HEK293 (cell line): ENCODE measurements at regions not wholly inside any gene's neighbourhood (a gene's known extent, or its start where the extent isn't known, plus 50 kb on each side); places are given as distances from the start of the nearest gene placed in this dataset.
A peak's percentile ranks its signal among the peaks of the same experiment; 100 is the strongest.

Experiments used
- CTCF ChIA-PET: fragments of 350-600 bp; formaldehyde crosslinking; extraction: SDS; loops from one replicate; lab custom pipeline; 2021; ENCODE audit warnings: antibody characterized with exemption; lab: Yijun Ruan, JAX
- POLR2A ChIA-PET: fragments of 300-600 bp; formaldehyde crosslinking; extraction: SDS; loops from one replicate; lab custom pipeline; 2020; ENCODE audit warnings: antibody characterized with exemption, inconsistent platforms; lab: Yijun Ruan, JAX
- H3K27ac ChIP-seq: fragments of 200-500 bp; sonication (Bioruptor generic); 2 replicates; pipeline ENCODE4 v1.5.1; 2014; ENCODE audit warnings: low read depth, low read length, control low read depth, inconsistent platforms; ENCODE audit errors: extremely low read depth
- H3K36me3 ChIP-seq, 2 experiments: fragments of 200-500 bp in 1 of 2; sonication (Bioruptor generic) in 1 of 2; 1 replicate in 1 of 2; 2 replicates in 1 of 2; pipeline ENCODE4 v1.5.1; 2014 to 2017; ENCODE audit warnings: inconsistent platforms in 2 of 2, low read length in 2 of 2; ENCODE audit not compliant: control insufficient read depth in 2 of 2, insufficient read depth in 1 of 2
- H3K4me1 ChIP-seq: fragments of 200-500 bp; sonication (Bioruptor generic); 2 replicates; pipeline ENCODE4 v1.5.1; 2014; ENCODE audit warnings: mild to moderate bottlenecking, low read length, inconsistent platforms; ENCODE audit not compliant: control insufficient read depth, insufficient read depth
- H3K4me3 ChIP-seq: 2 replicates; pipeline ENCODE4 v1.5.1; 2011; ENCODE audit warnings: low read depth, mild to moderate bottlenecking, control low read depth, low read length, moderate library complexity
- H3K9me3 ChIP-seq: fragments of 200-500 bp; sonication (Bioruptor generic); 2 replicates; pipeline ENCODE4 v1.5.1; 2014; ENCODE audit warnings: low read depth, low read length, inconsistent platforms; ENCODE audit not compliant: control insufficient read depth, insufficient read depth
- PRDM10 ChIP-seq: fragments of 450-650 bp; formaldehyde crosslinking; IDR thresholded peaks from 2 replicates; pipeline ENCODE4 v1.5.1; 2016; ENCODE audit warnings: missing biosample characterization, missing genetic modification characterization
- SP3 ChIP-seq: fragments of 450-650 bp; formaldehyde crosslinking; IDR thresholded peaks from 2 replicates; pipeline ENCODE4 v1.5.1; 2016; ENCODE audit warnings: missing biosample characterization, missing genetic modification characterization
- WT1 ChIP-seq: fragments of 450-650 bp; formaldehyde crosslinking; IDR thresholded peaks from 2 replicates; pipeline ENCODE4 v1.5.1; 2016; ENCODE audit warnings: missing biosample characterization, missing genetic modification characterization
- ZBTB20 ChIP-seq: fragments of 450-650 bp; formaldehyde crosslinking; IDR thresholded peaks from 2 replicates; pipeline ENCODE4 v1.5.1; 2016; ENCODE audit warnings: missing biosample characterization, missing genetic modification characterization
- ZBTB7A ChIP-seq: fragments of 450-650 bp; formaldehyde crosslinking; IDR thresholded peaks from 2 replicates; pipeline ENCODE4 v1.5.1; 2016; ENCODE audit warnings: low read depth, missing biosample characterization, missing genetic modification characterization
- ZFP41 ChIP-seq: fragments of 450-650 bp; formaldehyde crosslinking; IDR thresholded peaks from 2 replicates; pipeline ENCODE4 v1.5.1; 2016; ENCODE audit warnings: missing biosample characterization, missing genetic modification characterization, borderline replicate concordance
- ZNF10 ChIP-seq: fragments of 450-650 bp; formaldehyde crosslinking; IDR thresholded peaks from 2 replicates; pipeline ENCODE4 v1.5.1; 2017; ENCODE audit warnings: missing biosample characterization, missing genetic modification characterization
- ZNF24 ChIP-seq: fragments of 450-650 bp; formaldehyde crosslinking; IDR thresholded peaks from 2 replicates; pipeline ENCODE4 v1.5.1; 2016; ENCODE audit warnings: missing biosample characterization, missing genetic modification characterization
- ZNF292 ChIP-seq: fragments of 450-650 bp; formaldehyde crosslinking; IDR thresholded peaks from 2 replicates; pipeline ENCODE4 v1.5.1; 2016; ENCODE audit warnings: low read depth, missing biosample characterization, missing genetic modification characterization, borderline replicate concordance
- ZNF324 ChIP-seq: fragments of 450-650 bp; formaldehyde crosslinking; IDR thresholded peaks from 2 replicates; pipeline ENCODE4 v1.5.1; 2016; ENCODE audit warnings: missing biosample characterization, missing genetic modification characterization
- ZNF426 ChIP-seq: fragments of 450-650 bp; formaldehyde crosslinking; IDR thresholded peaks from 2 replicates; pipeline ENCODE4 v1.5.1; 2017; ENCODE audit warnings: missing biosample characterization, missing genetic modification characterization, mild to moderate bottlenecking, inconsistent platforms, moderate library complexity
- ZNF529 ChIP-seq: fragments of 450-650 bp; formaldehyde crosslinking; IDR thresholded peaks from 2 replicates; pipeline ENCODE4 v1.5.1; 2017; ENCODE audit warnings: missing genetic modification characterization, missing biosample characterization; ENCODE audit not compliant: insufficient replicate concordance
- ZNF530 ChIP-seq: fragments of 450-650 bp; formaldehyde crosslinking; IDR thresholded peaks from 2 replicates; pipeline ENCODE4 v1.5.1; 2016; ENCODE audit warnings: low read depth, missing biosample characterization, missing genetic modification characterization
- ZNF560 ChIP-seq: fragments of 450-650 bp; formaldehyde crosslinking; IDR thresholded peaks from 2 replicates; pipeline ENCODE4 v1.5.1; 2017; ENCODE audit warnings: missing biosample characterization, missing genetic modification characterization, borderline replicate concordance
- ZNF585B ChIP-seq: fragments of 450-650 bp; formaldehyde crosslinking; IDR thresholded peaks from 2 replicates; pipeline ENCODE4 v1.5.1; 2016; ENCODE audit warnings: missing biosample characterization, missing genetic modification characterization
- ZNF654 ChIP-seq: fragments of 450-650 bp; formaldehyde crosslinking; IDR thresholded peaks from 2 replicates; pipeline ENCODE4 v1.5.1; 2016; ENCODE audit warnings: low read depth, missing biosample characterization, missing genetic modification characterization
- ZNF658 ChIP-seq: fragments of 450-650 bp; formaldehyde crosslinking; IDR thresholded peaks from 2 replicates; pipeline ENCODE4; 2016; ENCODE audit warnings: missing biosample characterization, missing genetic modification characterization
- ZSCAN23 ChIP-seq: fragments of 450-650 bp; formaldehyde crosslinking; IDR thresholded peaks from 2 replicates; pipeline ENCODE4 v1.5.1; 2016; ENCODE audit warnings: missing biosample characterization, missing genetic modification characterization
- TF ChIP-seq, protein P1 (sequence below): fragments of 450-650 bp; formaldehyde crosslinking; IDR thresholded peaks from 2 replicates; pipeline ENCODE4 v1.5.1; 2016; ENCODE audit warnings: missing biosample characterization, missing genetic modification characterization

DNA sequence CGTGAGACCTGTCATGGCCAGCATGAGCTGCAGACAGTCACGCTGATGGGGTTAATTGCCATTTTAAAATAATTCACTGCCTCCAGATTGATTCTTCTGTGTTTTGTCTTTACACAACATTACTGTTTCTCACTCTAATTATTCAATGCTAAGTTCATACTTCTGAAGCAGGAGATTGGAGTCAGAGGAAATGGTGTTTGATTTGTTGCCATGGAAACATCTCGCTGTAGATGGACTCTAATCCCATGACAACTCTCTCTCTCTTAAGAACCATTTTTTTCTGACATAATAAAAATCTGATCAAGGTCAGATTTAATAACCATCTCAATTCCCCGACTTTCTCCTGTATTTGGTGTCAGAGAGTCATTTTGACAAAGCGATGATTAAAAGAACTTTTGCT, 209.0 kb downstream of the IDS start:
- POLR2A ChIA-PET: no interaction called here
- no peaks in the 10 kb centered on the region for H3K9me3 ChIP-seq
- no peak overlapping the region for H3K27ac ChIP-seq
- H3K4me1 ChIP-seq: no peaks in the 10 kb centered on the region
- no peaks in the 10 kb centered on the region for H3K36me3 ChIP-seq
- no peak overlapping the region for H3K4me3 ChIP-seq
- CTCF ChIA-PET: interaction anchor here (0.6 to 3.5 kb wide), 2 partner anchors 9 to 276 kb away, joined by 6 to 12 read pairs; no protein-coding TSS in a partner anchor
- TF ChIP-seq ZNF585B (tag by site-specific recombination) (no peak), ZFP41 (tag by site-specific recombination) (no peak), ZNF324 (tag by site-specific recombination) (no peak), ZNF10 (no peak), ZNF529 (tag by site-specific recombination) (no peak), ZNF560 (no peak), ZNF658 (tag by site-specific recombination) (no peak), ZNF24 (tag by site-specific recombination) (no peak), ZBTB20 (tag by site-specific recombination) (no peak), ZNF426 (no peak), SP3 (tag by site-specific recombination) (no peak), WT1 (tag by site-specific recombination) (no peak), ZNF530 (no peak), ZNF292 (tag by site-specific recombination) (no peak)

GRCh38 chrX:149286940-149287349, 218.2 kb downstream of the IDS start:
- POLR2A ChIA-PET: interaction anchor here (0.5 kb wide), 1 partner anchor 586 kb away, joined by 3 read pairs; no protein-coding TSS in a partner anchor
- H3K9me3 ChIP-seq: no peaks in the 10 kb centered on the region
- no peak for TF ChIP-seq ZBTB7A
- peak; percentile 92 for TF ChIP-seq ZNF654 (tag by site-specific recombination)
- TF ChIP-seq, protein P1, sequence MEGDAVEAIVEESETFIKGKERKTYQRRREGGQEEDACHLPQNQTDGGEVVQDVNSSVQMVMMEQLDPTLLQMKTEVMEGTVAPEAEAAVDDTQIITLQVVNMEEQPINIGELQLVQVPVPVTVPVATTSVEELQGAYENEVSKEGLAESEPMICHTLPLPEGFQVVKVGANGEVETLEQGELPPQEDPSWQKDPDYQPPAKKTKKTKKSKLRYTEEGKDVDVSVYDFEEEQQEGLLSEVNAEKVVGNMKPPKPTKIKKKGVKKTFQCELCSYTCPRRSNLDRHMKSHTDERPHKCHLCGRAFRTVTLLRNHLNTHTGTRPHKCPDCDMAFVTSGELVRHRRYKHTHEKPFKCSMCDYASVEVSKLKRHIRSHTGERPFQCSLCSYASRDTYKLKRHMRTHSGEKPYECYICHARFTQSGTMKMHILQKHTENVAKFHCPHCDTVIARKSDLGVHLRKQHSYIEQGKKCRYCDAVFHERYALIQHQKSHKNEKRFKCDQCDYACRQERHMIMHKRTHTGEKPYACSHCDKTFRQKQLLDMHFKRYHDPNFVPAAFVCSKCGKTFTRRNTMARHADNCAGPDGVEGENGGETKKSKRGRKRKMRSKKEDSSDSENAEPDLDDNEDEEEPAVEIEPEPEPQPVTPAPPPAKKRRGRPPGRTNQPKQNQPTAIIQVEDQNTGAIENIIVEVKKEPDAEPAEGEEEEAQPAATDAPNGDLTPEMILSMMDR (tag by site-specific recombination): peak; percentile 51
- no peaks in the 10 kb centered on the region for H3K36me3 ChIP-seq
- H3K4me1 ChIP-seq: no peaks in the 10 kb centered on the region
- no peak overlapping the region for H3K27ac ChIP-seq
- no peak overlapping the region for H3K4me3 ChIP-seq
- CTCF ChIA-PET: interaction anchor here (0.6 to 2.0 kb wide), 29 partner anchors 8 to 1299 kb away, joined by 3 to 20 read pairs (median 4); no protein-coding TSS in a partner anchor

GRCh38 chrX:149284616-149285015, 220.5 kb downstream of the IDS start:
- TF ChIP-seq PRDM10 (tag by site-specific recombination) (no peak), ZSCAN23 (tag by site-specific recombination) (no peak)
- Histone ChIP-seq H3K36me3 (no peaks in the 10 kb centered on the region), H3K9me3 (no peaks in the 10 kb centered on the region), H3K27ac (no peak overlapping the region), H3K4me1 (no peaks in the 10 kb centered on the region), H3K4me3 (no peak overlapping the region)
- ChIA-PET CTCF (interaction anchor here (0.7 to 1.4 kb wide), 6 partner anchors 16 to 1234 kb away, joined by 3 to 6 read pairs (median 4); no protein-coding TSS in a partner anchor), POLR2A (no interaction called here)
